K562 (cell line): ENCODE measurements at regions not wholly inside any gene's neighbourhood (a gene's known extent, or its start where the extent isn't known, plus 50 kb on each side); places are given as distances from the start of the nearest gene placed in this dataset.

Experiments used
- ATAC-seq: fragments of 200-7000 bp; cut with Tn5 transposase; 3 replicates; pipeline ENCODE4 v1.9.1; 2020; ENCODE audit warnings: moderate library complexity
- BruUV-seq: library from RNA; stranded (reverse); fragments of 400-500 nt; replicated peaks from 2 replicates; lab custom pipeline; 2021; lab: Mats Ljungman, UMichigan
- CTCF ChIA-PET: fragments of 300-600 bp; formaldehyde crosslinking; extraction: SDS; loops from one replicate; lab custom pipeline; 2021; ENCODE audit warnings: low intra/inter-chr PET ratio; lab: Yijun Ruan, JAX
- POLR2A ChIA-PET: fragments of 300-600, 350-650 bp; sonication (Branson Sonifier 250); formaldehyde crosslinking; extraction: SDS; loops from one replicate; lab custom pipeline; 2021; ENCODE audit warnings: antibody characterized with exemption, inconsistent platforms; lab: Yijun Ruan, JAX
- DNase-seq, 4 experiments: peaks; one replicate each; pipeline versions ENCODE4 v3.0.0 to v3.0.0-alpha.2; 2011 to 2018; ENCODE audit warnings: low spot score in 3 of 4, mixed read lengths in 3 of 4; ENCODE audit errors: extremely low read depth in 1 of 4
- FAIRE-seq: peaks from 2 replicates; lab custom pipeline; 2011; peaks lifted over from hg19 to GRCh38; lab: Jason Lieb, UNC
- H2AFZ ChIP-seq: 2 replicates; pipeline ENCODE4 v1.6.0; 2011; ENCODE audit warnings: low read depth, low read length, control low read depth, inconsistent platforms
- H3K27ac ChIP-seq: fragments of 200-600 bp; 3 replicates; pipeline ENCODE4 v1.8.0; 2011; ENCODE audit warnings: low read depth, mild to moderate bottlenecking, control low read depth, inconsistent platforms, low read length, moderate library complexity, mixed read lengths; ENCODE audit errors: extremely low read depth
- H3K27me3 ChIP-seq, 2 experiments: fragments of 300-600 bp in 1 of 2; 2 replicates in 1 of 2; 3 replicates in 1 of 2; pipeline versions ENCODE4 v1.6.0 to v1.8.0; 2011; ENCODE audit warnings: inconsistent platforms in 2 of 2, low read length in 2 of 2, mild to moderate bottlenecking in 1 of 2, mixed read lengths in 1 of 2, moderate library complexity in 1 of 2; ENCODE audit not compliant: control insufficient read depth in 2 of 2, insufficient read depth in 2 of 2
- H3K36me3 ChIP-seq: fragments of 300-600 bp; 3 replicates; pipeline ENCODE4 v1.8.0; 2011; ENCODE audit warnings: mild to moderate bottlenecking, low read length, inconsistent platforms; ENCODE audit not compliant: control insufficient read depth, insufficient read depth
- H3K4me1 ChIP-seq, 2 experiments: fragments of 200-600 bp in 1 of 2; replicated peaks in 1 of 2; 2 replicates in 1 of 2; 3 replicates in 1 of 2; pipeline versions ENCODE4 v1.5.1 to v1.8.0; 2011; ENCODE audit warnings: inconsistent platforms in 2 of 2, low read length in 2 of 2, mild to moderate bottlenecking in 1 of 2, mixed read lengths in 1 of 2, moderate library complexity in 1 of 2; ENCODE audit not compliant: control insufficient read depth in 2 of 2, insufficient read depth in 2 of 2
- H3K4me2 ChIP-seq: 2 replicates; pipeline ENCODE4 v1.6.1; 2011; ENCODE audit warnings: low read length, control low read depth, inconsistent platforms, mixed read lengths; ENCODE audit not compliant: insufficient read depth
- H3K4me3 ChIP-seq: fragments of 200-600 bp; sonication (generic), shearing (Covaris generic); 2 replicates; pipeline ENCODE4 v1.5.1; 2016; ENCODE audit warnings: control low read depth, inconsistent platforms
- H3K79me2 ChIP-seq: fragments of 200-600 bp; 3 replicates; pipeline ENCODE4 v1.8.0; 2011; ENCODE audit warnings: low read length, inconsistent platforms; ENCODE audit not compliant: control insufficient read depth, insufficient read depth
- H3K9ac ChIP-seq, 2 experiments: 2 replicates each; pipeline versions ENCODE4 v1.6.0 to v1.6.1; 2011; ENCODE audit warnings: low read depth in 2 of 2, low read length in 2 of 2, control low read depth in 1 of 2, inconsistent platforms in 1 of 2, mild to moderate bottlenecking in 1 of 2, mixed read lengths in 1 of 2; ENCODE audit not compliant: insufficient read depth in 1 of 2
- H3K9me1 ChIP-seq: one replicate; pipeline ENCODE4 v1.6.0; 2011; ENCODE audit warnings: inconsistent platforms, mild to moderate bottlenecking, low read length, moderate library complexity; ENCODE audit not compliant: control insufficient read depth, insufficient read depth
- H3K9me3 ChIP-seq: replicated peaks from 2 replicates; pipeline ENCODE4 v1.5.1; 2011; ENCODE audit warnings: low read depth, low read length, inconsistent platforms; ENCODE audit not compliant: control insufficient read depth, insufficient read depth
- H4K20me1 ChIP-seq: replicated peaks from 2 replicates; pipeline ENCODE4 v1.6.1; 2011; ENCODE audit warnings: low read length, inconsistent platforms, mixed read lengths; ENCODE audit not compliant: control insufficient read depth, insufficient read depth
- EZH2 ChIP-seq: IDR thresholded peaks from 2 replicates; pipeline ENCODE4 v1.6.1; 2012; ENCODE audit warnings: low read depth, mild to moderate bottlenecking, inconsistent platforms, low read length, borderline replicate concordance
- HMGN3 ChIP-seq: IDR thresholded peaks from 2 replicates; pipeline ENCODE4 v1.6.1; 2011; ENCODE audit warnings: borderline replicate concordance, low read depth, mild to moderate bottlenecking, mixed read lengths, low read length; ENCODE audit not compliant: insufficient read length; ENCODE audit errors: extremely low read depth
- HNRNPL ChIP-seq: fragments of 200-400 bp; formaldehyde crosslinking; IDR thresholded peaks from 2 replicates; pipeline ENCODE4 v1.6.1; 2017; ENCODE audit warnings: low read depth, mild to moderate bottlenecking, low read length
- HSF4 ChIP-seq: fragments of 250-450 bp; sonication (Bioruptor Pico); IDR thresholded peaks from 2 replicates; pipeline ENCODE4 v2.1.2; 2022; ENCODE audit warnings: mild to moderate bottlenecking, moderate library complexity, borderline replicate concordance
- L3MBTL2 ChIP-seq: fragments of 450-650 bp; IDR thresholded peaks from 2 replicates; pipeline ENCODE4 v1.6.1; 2016; ENCODE audit warnings: mild to moderate bottlenecking, moderate library complexity
- POLR2AphosphoS2 ChIP-seq: IDR thresholded peaks from 2 replicates; pipeline ENCODE4 v1.6.1; 2012; ENCODE audit warnings: low read length, improper control_type of control experiment
- SLC30A9 ChIP-seq: fragments of 250-450 bp; sonication (Bioruptor Pico); IDR thresholded peaks from 2 replicates; pipeline ENCODE4 v1.8.0; 2022; ENCODE audit warnings: mild to moderate bottlenecking, moderate library complexity
- SMAD2 ChIP-seq: fragments of 150-350 bp; IDR thresholded peaks from 2 replicates; pipeline ENCODE4 v1.6.1; 2014; ENCODE audit warnings: low read depth, mild to moderate bottlenecking, low read length
- TARDBP ChIP-seq: fragments of 450-650 bp; IDR thresholded peaks from 2 replicates; pipeline ENCODE4 v1.6.1; 2016
- ZBTB17 ChIP-seq: fragments of 450-650 bp; formaldehyde crosslinking; IDR thresholded peaks from 2 replicates; pipeline ENCODE4 v1.4.0; 2020; ENCODE audit warnings: mild to moderate bottlenecking
- ZNF311 ChIP-seq: fragments of 250-450 bp; sonication (Bioruptor Pico); IDR thresholded peaks from 2 replicates; pipeline ENCODE4 v1.4.0; 2020; ENCODE audit warnings: mild to moderate bottlenecking, moderate library complexity
- ZNF507 ChIP-seq: conservative IDR thresholded peaks from 2 replicates; pipeline ENCODE4 v1.6.1; 2017; ENCODE audit warnings: missing genetic modification characterization, missing compliant biosample characterization
- ZZZ3 ChIP-seq: fragments of 450-650 bp; IDR thresholded peaks from 2 replicates; pipeline ENCODE4 v1.6.1; 2016; ENCODE audit warnings: antibody characterized with exemption, mild to moderate bottlenecking, moderate library complexity
- WGBS: fragments of 100-300 bp; shearing (Covaris generic); methylation state at CpG from one replicate; pipeline ENCODE4 v1.1.6; 2016; ENCODE audit warnings: low coverage, mixed read lengths; ENCODE audit not compliant: insufficient coverage; ENCODE audit errors: missing lambda C conversion rate; 5-methylcytosine and 5-hydroxymethylcytosine counted together
- in situ Hi-C: fragments of 300-500 bp; cut with MboI; formaldehyde crosslinking; loops from 4 replicates; pipeline ENCODE4 v1.15.0; 2018; ENCODE audit warnings: inconsistent platforms, mixed read lengths
- intact Hi-C: fragments of 100-400 bp; cut with micrococcal nuclease; formaldehyde crosslinking; loops from 2 replicates; pipeline ENCODE4 v1.14.2; 2022
- TF ChIP-seq, protein P1 (sequence below): sonication (generic); formaldehyde crosslinking; IDR thresholded peaks from 2 replicates; pipeline ENCODE4 v1.8.1; 2022; ENCODE audit warnings: missing genetic modification reagents
- TF ChIP-seq, protein P2 (sequence below): sonication (generic); formaldehyde crosslinking; IDR thresholded peaks from 2 replicates; pipeline ENCODE4 v1.8.0; 2022; ENCODE audit warnings: mild to moderate bottlenecking, missing genetic modification reagents

DNA sequence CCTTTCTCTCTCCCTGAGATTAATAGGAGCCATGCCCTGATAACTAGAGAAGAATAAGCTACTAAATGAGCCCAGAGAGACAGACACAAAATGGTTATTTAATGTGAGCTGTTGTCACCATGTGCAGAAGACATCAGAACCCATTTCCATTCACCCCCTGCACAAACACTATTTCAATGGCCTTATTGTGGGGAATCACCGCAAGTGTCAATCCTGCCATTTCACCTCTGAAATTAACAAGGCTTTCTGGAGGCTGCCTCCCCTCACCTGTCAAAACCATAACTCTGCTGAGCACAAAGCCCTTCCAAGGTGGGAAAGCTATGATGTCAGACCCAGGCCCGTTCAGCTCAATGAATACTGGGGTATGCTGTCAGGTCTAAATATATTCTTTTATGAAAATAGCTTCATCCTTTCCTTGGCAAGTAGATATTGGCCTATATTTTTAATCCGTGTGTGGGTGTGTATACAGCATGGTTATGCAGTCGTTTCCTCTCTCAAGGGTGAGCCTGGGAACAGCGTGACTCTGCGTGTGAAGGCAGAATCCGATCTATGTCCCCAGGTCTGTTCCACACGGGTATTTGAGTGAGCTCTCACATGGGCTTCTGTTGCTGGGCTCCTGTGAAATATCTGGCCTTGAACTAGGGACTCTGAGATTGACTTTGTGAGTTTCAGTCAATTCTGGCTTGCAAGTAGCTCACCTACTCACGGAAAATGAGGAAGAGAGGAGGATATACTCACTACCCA lies 266.3 kb downstream of the FBXW7 start:
- Histone ChIP-seq H3K36me3 (no peaks in the 10 kb centered on the region), H2AFZ (no peak overlapping the region), H3K4me3 (no peak overlapping the region), H3K4me2 (no peak overlapping the region), H3K79me2 (no peaks in the 10 kb centered on the region), H3K4me1 (peaks cover 0 to 6% of the 10 kb centered on the region in 2 experiments; a peak in 1 of 5 replicates), H3K9me3 (no peaks in the 10 kb centered on the region), H4K20me1 (no peaks in the 10 kb centered on the region), H3K9ac (no peak overlapping the region), H3K9me1 (no peaks in the 10 kb centered on the region), H3K27me3 (peaks cover 2 to 20% of the 10 kb centered on the region in 2 experiments; a peak in 3 of 5 replicates), H3K27ac (no peak overlapping the region)
- no peak for TF ChIP-seq ZNF507 (tag)
- no peak for TF ChIP-seq ZZZ3
- TF ChIP-seq EZH2 = no peak
- no peak for TF ChIP-seq HSF4 (CRISPR knock-in tag)
- CTCF ChIA-PET = no interaction called here
- POLR2A ChIA-PET = interaction anchor here (0.6 to 1.9 kb wide), 3 partner anchors 8 to 419 kb away, joined by 3 to 5 read pairs (median 3); no protein-coding TSS in a partner anchor
- in situ Hi-C loops = no loop called here
- WGBS = 4% methylated on average over 9 of the region's 9 CpGs
- DNase-seq (no peak), FAIRE-seq (no peak), ATAC-seq (no peak)
- no TSS peak for BruUV-seq
- intact Hi-C loops = no loop called here

DNA sequence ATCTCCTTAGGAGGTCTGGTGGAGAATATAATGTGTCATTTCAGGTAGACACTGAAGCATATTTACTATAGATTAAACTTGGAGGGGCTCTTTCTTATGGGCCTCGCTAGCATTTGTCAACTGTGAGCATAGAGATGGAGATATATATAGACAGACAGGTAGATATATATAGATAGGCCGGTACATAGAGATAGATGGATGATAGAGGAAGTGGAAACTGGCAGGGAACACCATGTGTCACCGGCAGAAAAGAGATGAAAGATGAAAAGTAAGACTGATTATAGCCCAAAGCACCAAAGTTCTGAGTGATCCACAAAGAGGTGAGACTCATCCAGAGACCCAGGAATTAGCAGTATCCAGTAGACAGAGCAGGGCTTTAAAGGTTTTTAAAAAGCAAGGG lies 268.1 kb downstream of the FBXW7 start:
- FAIRE-seq = no peak
- Histone ChIP-seq H2AFZ (no peak overlapping the region), H3K9me3 (no peaks in the 10 kb centered on the region), H3K36me3 (no peaks in the 10 kb centered on the region), H3K4me2 (no peak overlapping the region), H3K4me3 (no peak overlapping the region), H3K9ac (no peak overlapping the region), H4K20me1 (no peaks in the 10 kb centered on the region; the same call in 1 of the 2 replicates), H3K27me3 (peaks cover 2 to 25% of the 10 kb centered on the region in 2 experiments; a peak in 4 of 5 replicates), H3K4me1 (peaks cover 0 to 6% of the 10 kb centered on the region in 2 experiments; a peak in 1 of 5 replicates), H3K9me1 (no peaks in the 10 kb centered on the region), H3K27ac (no peak overlapping the region), H3K79me2 (no peaks in the 10 kb centered on the region)
- intact Hi-C loops = no loop called here
- POLR2A ChIA-PET = interaction anchor here (0.7 to 1.9 kb wide), 2 partner anchors 10 kb away, joined by 3 to 5 read pairs; no protein-coding TSS in a partner anchor
- BruUV-seq = no TSS peak
- CTCF ChIA-PET = no interaction called here
- in situ Hi-C loops = no loop called here
- ATAC-seq = no peak
- no peak for DNase-seq
- 0% methylated on average over 3 of the region's 3 CpGs for WGBS
- TF ChIP-seq ZBTB17 (CRISPR knock-in tag) (no peak), HMGN3 (no peak), L3MBTL2 (no peak), SLC30A9 (no peak), TARDBP (no peak), ZNF507 (tag) (no peak), POLR2AphosphoS2 (no peak), SMAD2 (no peak), ZNF311 (CRISPR knock-in tag) (no peak), HNRNPL (no peak)
- TF ChIP-seq, protein P1, sequence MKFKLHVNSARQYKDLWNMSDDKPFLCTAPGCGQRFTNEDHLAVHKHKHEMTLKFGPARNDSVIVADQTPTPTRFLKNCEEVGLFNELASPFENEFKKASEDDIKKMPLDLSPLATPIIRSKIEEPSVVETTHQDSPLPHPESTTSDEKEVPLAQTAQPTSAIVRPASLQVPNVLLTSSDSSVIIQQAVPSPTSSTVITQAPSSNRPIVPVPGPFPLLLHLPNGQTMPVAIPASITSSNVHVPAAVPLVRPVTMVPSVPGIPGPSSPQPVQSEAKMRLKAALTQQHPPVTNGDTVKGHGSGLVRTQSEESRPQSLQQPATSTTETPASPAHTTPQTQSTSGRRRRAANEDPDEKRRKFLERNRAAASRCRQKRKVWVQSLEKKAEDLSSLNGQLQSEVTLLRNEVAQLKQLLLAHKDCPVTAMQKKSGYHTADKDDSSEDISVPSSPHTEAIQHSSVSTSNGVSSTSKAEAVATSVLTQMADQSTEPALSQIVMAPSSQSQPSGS (CRISPR knock-in tag) = no peak
- TF ChIP-seq, protein P2, sequence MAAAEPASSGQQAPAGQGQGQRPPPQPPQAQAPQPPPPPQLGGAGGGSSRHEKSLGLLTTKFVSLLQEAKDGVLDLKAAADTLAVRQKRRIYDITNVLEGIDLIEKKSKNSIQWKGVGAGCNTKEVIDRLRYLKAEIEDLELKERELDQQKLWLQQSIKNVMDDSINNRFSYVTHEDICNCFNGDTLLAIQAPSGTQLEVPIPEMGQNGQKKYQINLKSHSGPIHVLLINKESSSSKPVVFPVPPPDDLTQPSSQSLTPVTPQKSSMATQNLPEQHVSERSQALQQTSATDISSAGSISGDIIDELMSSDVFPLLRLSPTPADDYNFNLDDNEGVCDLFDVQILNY (CRISPR knock-in tag) = no peak
